GM19238 (cell line): ENCODE measurements at regions not wholly inside any gene's neighbourhood (a gene's known extent, or its start where the extent isn't known, plus 50 kb on each side); places are given as distances from the start of the nearest gene placed in this dataset.
"Not testable (repeated sequence)": the region's sequence is repeated elsewhere in the genome, so short reads cannot be mapped to it uniquely, and the experiment has no call there.

ENCODE experiments used
- DNase-seq: peaks from one replicate; pipeline ENCODE4 v3.0.0; 2011; ENCODE audit warnings: low spot score; ENCODE audit not compliant: insufficient read length

GRCh38 chr13:104937881-104938280 is 1597.6 kb downstream of the EFNB2 start:
- DNase-seq: no peak

- no peak for DNase-seq
Observed at GRCh38 chr13:104936304-104936703, 1599.2 kb downstream of the EFNB2 start.

- not testable (repeated sequence) for DNase-seq
Observed at GRCh38 chr13:104920513-104920912, 1614.9 kb downstream of the EFNB2 start.

- DNase-seq: no peak
Observed at GRCh38 chr13:104920091-104920490, 1615.4 kb downstream of the EFNB2 start.

DNA sequence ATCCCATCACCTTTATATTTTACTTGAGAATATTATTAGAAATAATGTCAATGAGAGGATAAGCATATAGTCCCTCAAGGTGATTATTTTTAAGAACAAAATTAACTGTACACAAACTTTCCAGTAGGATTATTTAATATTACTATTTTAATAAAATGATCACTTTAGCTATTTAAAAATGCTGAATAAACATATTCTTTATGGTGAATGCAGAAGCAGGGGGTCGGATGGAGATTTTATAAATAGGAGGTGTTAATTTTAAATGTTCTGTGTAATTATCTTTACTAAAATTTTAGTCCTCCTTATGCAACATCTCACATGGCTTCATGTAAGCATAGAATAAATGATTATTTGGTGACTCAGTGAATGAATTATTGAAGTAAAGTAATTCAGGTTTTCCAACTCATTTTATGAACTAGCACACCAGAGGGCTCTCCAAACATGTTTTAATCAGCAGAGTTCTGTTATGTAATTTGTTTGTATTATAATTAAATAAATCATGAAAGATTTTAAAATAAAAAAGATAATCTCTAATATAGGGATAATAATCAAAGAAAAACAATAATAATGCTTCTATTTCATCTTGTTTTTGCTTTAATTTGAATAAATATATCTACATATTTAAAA is 1635.2 kb downstream of the EFNB2 start:
- no peak for DNase-seq

GRCh38 chr13:104898484-104898883 is 1637.0 kb downstream of the EFNB2 start:
- no peak for DNase-seq

DNA sequence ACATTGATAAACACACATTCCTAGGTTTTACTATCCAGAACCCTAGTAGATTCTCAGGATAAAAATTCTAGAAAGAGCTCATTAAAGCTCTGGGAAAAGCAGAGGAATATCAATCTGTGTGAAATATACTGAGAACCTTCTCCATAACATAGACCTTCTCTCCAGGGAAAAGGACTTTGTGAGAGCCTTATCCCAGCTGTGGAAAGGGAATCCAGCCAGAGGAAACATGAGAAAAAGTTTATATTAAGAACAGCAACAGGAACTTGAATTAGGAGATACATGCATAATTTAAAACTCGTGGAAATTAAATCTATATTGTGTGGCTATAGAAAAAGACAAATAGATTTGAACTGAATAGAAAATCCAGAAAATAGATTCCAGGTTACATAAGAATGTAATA is 1639.9 kb downstream of the EFNB2 start:
- no peak for DNase-seq

DNA sequence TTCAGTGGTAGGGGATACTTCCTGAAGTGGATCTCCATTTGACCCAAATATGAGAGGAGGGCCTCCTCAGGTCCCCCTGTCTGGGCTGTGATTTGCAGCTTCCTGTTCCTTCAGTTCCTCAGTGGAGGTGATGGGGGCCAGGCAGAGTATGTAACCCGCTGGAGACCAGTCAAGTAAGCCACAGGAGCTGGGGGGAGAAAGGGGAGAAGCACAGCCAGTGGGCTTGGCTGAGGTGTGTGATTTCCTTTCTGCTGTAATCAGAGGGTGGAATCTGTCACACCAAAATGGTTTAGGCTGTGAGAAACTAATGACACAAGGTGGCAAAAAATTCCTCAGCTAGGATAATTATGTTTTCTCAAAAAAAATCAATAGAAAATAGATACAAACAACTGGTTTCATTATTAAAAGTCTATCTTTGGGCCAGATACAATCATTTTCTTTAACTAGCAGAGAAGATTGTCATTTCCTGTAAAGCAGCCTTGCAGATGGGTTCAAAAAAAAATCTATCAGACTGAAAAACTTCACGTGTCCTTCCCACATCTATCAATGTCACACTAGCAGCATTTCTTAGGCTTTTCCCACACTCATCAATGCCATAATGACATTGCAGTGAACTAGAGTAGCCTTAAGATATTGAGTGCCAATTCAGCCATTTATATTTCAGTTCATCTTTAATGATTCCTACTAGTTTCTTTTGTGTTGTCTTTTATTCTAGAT is 1660.3 kb downstream of the EFNB2 start:
- no peak for DNase-seq

GRCh38 chr13:104872153-104872552 is 1663.3 kb downstream of the EFNB2 start:
- DNase-seq: no peak

- DNase-seq: no peak
Observed at GRCh38 chr13:104871456-104871855, 1664.0 kb downstream of the EFNB2 start.

DNA sequence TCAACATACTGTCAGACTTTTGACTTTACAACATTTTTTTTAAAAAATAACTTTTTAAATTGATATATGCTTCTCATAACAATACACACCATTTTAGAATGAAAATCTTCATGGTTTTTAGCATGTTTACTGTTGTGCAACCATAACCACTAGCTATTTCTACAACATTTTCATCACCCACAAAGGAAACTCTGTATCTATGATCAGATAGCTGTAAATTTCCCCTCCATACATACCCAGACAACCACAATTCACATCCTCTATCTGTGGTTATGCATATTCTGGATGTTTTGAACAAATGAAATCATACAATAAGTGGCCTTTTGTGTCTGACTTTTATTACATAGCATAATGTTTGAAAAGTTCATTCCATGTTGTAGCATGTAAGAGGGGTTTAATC is 1666.0 kb downstream of the EFNB2 start:
- no peak for DNase-seq

DNA sequence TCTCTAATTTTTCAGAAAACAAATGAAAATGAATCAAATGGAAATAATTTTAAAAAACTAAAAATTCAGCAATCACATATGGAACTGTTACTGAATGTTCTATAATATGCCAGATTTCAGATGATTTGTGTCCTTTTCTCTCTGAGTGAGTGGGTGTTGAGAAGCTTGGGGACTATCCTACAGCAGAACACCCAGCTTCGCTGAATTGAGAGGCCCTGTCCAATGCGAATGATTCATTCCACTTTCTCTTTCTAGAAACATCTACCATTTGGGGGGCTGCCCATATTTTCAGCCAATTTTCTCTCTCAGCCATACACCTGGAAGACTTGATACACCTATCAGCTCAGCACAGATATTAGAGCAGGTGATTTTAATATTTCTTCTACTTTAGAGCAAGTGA is 1666.7 kb downstream of the EFNB2 start:
- no peak for DNase-seq

DNA sequence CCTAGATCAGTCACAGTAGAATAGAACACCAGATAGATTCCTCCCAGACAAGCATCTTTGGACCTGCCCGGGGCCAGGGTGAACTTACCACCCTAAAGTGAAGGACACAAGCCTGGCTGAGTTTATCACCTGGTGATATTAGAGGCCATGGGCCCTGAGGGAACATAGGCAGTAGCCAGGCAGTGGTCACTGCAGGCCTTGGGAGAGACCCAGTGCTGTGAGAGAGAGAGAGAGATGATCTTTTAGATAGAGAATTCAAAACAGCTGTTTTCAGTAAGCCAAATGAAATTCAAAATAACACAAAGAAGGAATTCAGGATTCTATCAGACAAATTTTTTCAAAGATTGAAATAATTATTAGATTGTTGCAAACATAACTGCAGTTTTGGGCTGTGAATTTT is 1679.9 kb downstream of the EFNB2 start:
- no peak for DNase-seq

GRCh38 chr13:104854698-104855097 is 1680.8 kb downstream of the EFNB2 start:
- DNase-seq: no peak

- no peak for DNase-seq
Observed at GRCh38 chr13:104854007-104854406, 1681.5 kb downstream of the EFNB2 start.

DNA sequence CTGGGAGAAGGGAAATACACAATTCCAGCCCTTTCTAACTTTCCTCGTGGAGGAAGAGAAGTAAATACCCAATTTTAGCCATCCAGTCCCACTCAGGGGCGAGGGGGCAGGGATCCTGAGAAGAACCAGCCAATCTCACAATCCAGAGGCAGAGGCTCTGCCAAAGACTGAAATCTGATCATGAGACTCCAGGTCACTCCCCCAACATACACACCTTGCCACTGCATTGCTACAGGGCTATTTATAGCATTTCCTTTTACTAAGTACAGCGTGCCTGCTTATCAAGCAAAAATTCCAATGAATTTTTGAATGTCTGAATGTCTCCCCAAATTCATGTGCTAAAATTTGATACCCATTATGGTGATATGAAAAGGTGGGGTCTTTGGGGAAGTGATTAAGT is 1687.5 kb downstream of the EFNB2 start:
- no peak for DNase-seq

DNA sequence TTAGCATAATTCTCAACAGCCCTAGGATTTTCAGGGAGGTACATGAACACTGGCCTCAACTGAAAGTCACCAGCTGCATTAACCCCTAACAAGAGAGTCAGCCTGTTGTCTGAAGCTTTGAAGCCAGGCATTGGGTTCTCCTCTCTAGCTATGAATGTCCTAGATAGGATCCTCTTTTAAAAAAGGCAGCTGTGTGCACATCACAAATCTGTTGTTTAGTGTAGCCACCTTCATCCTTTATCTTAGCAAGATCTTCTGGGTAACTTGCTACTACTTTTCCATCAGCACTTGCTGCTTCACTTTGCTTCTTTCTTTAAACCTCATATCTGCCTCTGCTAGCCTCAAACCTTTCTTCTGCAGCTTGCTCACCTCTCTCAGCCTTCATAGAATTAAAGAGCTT is 1692.1 kb downstream of the EFNB2 start:
- no peak for DNase-seq

- DNase-seq: no peak
Observed at GRCh38 chr13:104841110-104841509, 1694.4 kb downstream of the EFNB2 start.

GRCh38 chr13:104837756-104838155 is 1697.7 kb downstream of the EFNB2 start:
- DNase-seq: no peak

DNA sequence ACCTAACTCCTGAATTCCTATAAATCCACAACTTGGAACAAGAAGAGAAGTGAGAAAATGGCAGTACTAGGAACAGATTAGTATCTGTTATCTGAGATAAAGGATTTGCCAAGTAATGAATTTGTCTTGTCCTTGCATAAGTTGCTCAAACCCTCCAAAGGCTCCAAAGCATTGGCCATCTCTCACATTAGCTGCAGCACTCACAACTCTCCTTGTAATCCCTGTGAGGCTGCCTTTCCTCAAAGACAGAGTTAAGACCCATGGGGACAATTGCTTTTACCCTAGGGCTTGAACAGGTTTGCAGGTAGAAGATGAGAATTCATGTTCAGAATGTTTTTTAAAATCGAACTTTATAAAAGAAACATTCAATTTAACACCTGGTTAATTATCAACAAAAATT is 1702.2 kb downstream of the EFNB2 start:
- DNase-seq: no peak

GRCh38 chr13:104832231-104832630 is 1703.2 kb downstream of the EFNB2 start:
- DNase-seq: no peak

- no peak for DNase-seq
Observed at GRCh38 chr13:104831831-104832230, 1703.6 kb downstream of the EFNB2 start.

- DNase-seq: no peak
Observed at GRCh38 chr13:104823709-104824108, 1711.8 kb downstream of the EFNB2 start.
